Fibroblast of the aortic adventitia (primary cell): ENCODE measurements at regions not wholly inside any gene's neighbourhood (a gene's known extent, or its start where the extent isn't known, plus 50 kb on each side); places are given as distances from the start of the nearest gene placed in this dataset.

ENCODE experiments used
- DNase-seq: peaks from one replicate; pipeline ENCODE4 v3.0.0-alpha.2; 2010; ENCODE audit warnings: low read depth
- H3K4me3 ChIP-seq: 2 replicates; pipeline ENCODE4 v1.5.1; 2011; ENCODE audit warnings: low read depth, mild to moderate bottlenecking, control low read depth, low read length, moderate library complexity
- CTCF ChIP-seq: IDR thresholded peaks from 2 replicates; pipeline ENCODE4 v1.5.1; 2011; ENCODE audit warnings: mild to moderate bottlenecking, low read length, control low read depth, inconsistent platforms; ENCODE audit not compliant: insufficient read depth

- no peak for DNase-seq
- H3K4me3 ChIP-seq, result no peak overlapping the region
- TF ChIP-seq CTCF, result no peak
These were observed 85.2 kb upstream of the SPATS2L start for GRCh38 chr2:200221055-200221955.

GRCh38 chr2:200222791-200223190, 83.7 kb upstream of the SPATS2L start:
- TF ChIP-seq CTCF, result no peak
- no peak overlapping the region for H3K4me3 ChIP-seq
- DNase-seq, result no peak

- TF ChIP-seq CTCF, result no peak
- no peak overlapping the region for H3K4me3 ChIP-seq
- peak; percentile 51 for DNase-seq
These were observed 83.2 kb upstream of the SPATS2L start for GRCh38 chr2:200223205-200223784.

- H3K4me3 ChIP-seq, result no peak overlapping the region
- TF ChIP-seq CTCF, result no peak
- DNase-seq, result peak; percentile 25
These were observed 80.5 kb upstream of the SPATS2L start for GRCh38 chr2:200225951-200226350.

- no peak for TF ChIP-seq CTCF
- no peak for DNase-seq
- no peak overlapping the region for H3K4me3 ChIP-seq
These were observed 79.8 kb upstream of the SPATS2L start for GRCh38 chr2:200226451-200227426.

DNA sequence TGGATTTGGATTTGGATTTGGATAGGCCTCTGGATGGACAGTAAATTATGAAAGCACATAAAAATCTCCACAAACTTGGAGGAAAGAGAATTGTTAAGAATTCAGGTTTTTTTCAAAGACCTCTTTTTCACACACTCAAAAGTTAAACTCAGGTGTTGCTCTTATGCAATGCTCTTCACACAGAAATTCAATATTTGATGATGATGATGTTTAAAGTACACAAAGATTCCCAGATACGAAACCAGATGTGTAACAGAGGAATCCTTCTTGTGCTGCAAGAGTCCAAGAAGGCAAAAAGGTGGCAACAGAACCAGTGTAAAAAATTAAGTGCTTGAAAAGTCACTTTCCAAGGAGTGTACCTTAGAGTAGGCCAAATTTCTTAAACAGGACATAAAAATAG, 75.8 kb upstream of the SPATS2L start:
- TF ChIP-seq CTCF, result no peak
- no peak for DNase-seq
- no peak overlapping the region for H3K4me3 ChIP-seq
